GM10266 (cell line): ENCODE measurements at regions not wholly inside any gene's neighbourhood (a gene's known extent, or its start where the extent isn't known, plus 50 kb on each side); places are given as distances from the start of the nearest gene placed in this dataset.

ENCODE experiments used
- DNase-seq: peaks from one replicate; pipeline ENCODE4 v3.0.0; 2012; ENCODE audit errors: extremely low spot score
- CTCF ChIP-seq: IDR thresholded peaks from 2 replicates; pipeline ENCODE4 v1.5.1; 2012; ENCODE audit warnings: mild to moderate bottlenecking, low read depth; ENCODE audit not compliant: control insufficient read depth, insufficient read depth; ENCODE audit errors: missing control alignments

DNA sequence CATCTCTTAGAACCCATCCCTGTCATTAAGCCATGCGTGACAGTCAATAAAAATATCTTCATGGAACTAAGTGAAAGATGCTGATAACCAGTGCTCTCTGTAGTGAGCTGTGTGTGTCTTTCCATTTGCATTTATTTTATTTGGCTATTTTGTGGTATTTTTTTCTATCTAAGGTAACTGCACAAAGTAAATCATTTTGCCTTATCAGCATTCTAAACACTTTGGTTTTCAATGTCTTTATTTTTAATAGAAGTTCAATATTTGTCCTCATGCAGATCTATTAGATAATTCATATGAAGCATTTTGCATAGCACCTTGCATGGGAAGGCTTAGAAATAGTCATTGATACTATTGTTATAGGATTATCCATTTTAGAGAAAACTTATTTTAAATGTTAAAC lies 163.6 kb upstream of the TANK start:
- TF ChIP-seq CTCF, result no peak
- no peak for DNase-seq

DNA sequence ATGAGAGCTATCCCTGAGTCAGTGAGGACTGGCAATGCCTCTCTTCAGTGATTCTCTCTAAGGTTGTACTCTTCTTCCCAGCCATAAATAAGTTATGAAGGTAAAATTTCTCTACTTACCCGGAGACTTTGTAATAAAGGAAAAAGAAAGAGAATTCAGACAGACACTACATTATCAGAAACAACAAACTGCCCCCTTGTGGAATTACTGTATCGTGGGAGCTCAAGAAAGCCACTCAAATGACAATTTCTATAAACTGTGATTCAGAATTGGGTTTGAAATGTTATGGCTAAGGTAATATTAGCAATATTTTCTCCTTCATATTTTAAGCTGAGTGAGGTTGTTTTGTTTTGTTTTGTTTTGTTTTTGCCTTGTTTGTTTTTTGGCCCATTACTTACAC lies 155.8 kb upstream of the TANK start:
- no peak for TF ChIP-seq CTCF
- no peak for DNase-seq

DNA sequence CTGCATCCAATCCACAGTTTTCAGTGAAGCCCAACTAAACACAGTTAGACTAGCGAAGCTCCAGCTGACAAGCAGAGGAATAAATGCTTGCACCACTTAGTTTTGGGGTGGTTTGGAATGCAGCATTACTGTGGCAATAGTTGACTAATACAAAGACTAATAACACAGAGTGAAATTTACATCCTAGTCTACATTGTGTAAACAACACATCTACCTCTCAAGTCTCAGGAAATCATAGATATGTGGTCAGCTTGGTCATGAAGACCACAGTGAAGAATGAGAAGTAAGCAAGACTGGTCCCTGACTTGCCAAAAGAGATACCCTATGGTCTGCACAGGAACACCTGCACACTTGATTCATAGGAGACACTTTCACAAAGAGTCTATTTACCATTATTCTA lies 155.1 kb upstream of the TANK start:
- no peak for DNase-seq
- TF ChIP-seq CTCF, result no peak

DNA sequence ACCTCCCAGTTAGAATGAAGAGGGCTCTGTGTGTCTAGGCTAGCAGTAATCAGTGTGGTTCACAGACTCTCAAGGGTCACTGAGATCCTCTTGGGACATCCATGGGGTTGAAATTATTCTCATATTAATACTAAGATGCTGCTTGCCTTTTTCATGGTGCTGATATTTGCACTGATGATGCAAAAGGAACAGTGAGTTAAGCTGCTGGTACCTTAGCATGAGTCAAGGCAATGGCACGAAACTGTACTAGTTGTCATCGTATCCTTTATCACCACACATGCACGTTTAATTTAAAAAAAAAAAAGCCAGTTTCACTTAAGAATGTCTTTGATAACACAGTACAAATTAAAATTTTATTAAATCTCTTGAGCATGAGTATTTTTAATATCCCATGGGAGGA lies 151.9 kb upstream of the TANK start:
- no peak for DNase-seq
- no peak for TF ChIP-seq CTCF

GRCh38 chr2:161010503-161011015 lies 149.7 kb upstream of the TANK start:
- TF ChIP-seq CTCF, result no peak

GRCh38 chr2:161017780-161018470 lies 142.3 kb upstream of the TANK start:
- DNase-seq, result no peak

More at GRCh38 chr2:161010503-161011015, 149.7 kb upstream of the TANK start:
- no peak for DNase-seq

More at GRCh38 chr2:161017780-161018470, 142.3 kb upstream of the TANK start:
- TF ChIP-seq CTCF, result no peak
